GM23338 (cell line): ENCODE measurements at regions not wholly inside any gene's neighbourhood (a gene's known extent, or its start where the extent isn't known, plus 50 kb on each side); places are given as distances from the start of the nearest gene placed in this dataset.

Experiments used
- ATAC-seq: fragments of 200-7000 bp; cut with Tn5 transposase; 3 replicates; pipeline ENCODE4 v1.9.1; 2020
- DNase-seq: peaks from one replicate; pipeline ENCODE4 v3.0.0-alpha.2; 2015; ENCODE audit warnings: low spot score
- H2AFZ ChIP-seq: fragments of 200-600 bp; sonication (generic); 2 replicates; pipeline ENCODE4 v1.8.0; 2016; ENCODE audit warnings: antibody characterized with exemption, mild to moderate bottlenecking, moderate library complexity
- H3F3A ChIP-seq: fragments of 200-600 bp; sonication (generic); replicated peaks from 2 replicates; pipeline ENCODE4 v1.8.0; 2017; ENCODE audit warnings: antibody characterized with exemption, mixed run types, low read depth
- H3K27ac ChIP-seq: fragments of 200-600 bp; sonication (generic); 2 replicates; pipeline ENCODE4 v1.6.1; 2016; ENCODE audit warnings: low read depth
- H3K27me3 ChIP-seq: fragments of 200-600 bp; sonication (generic); 2 replicates; pipeline ENCODE4 v1.8.0; 2016; ENCODE audit warnings: mild to moderate bottlenecking, mixed run types, moderate library complexity; ENCODE audit not compliant: insufficient read depth
- H3K36me3 ChIP-seq: fragments of 200-600 bp; sonication (generic); 2 replicates; pipeline ENCODE4 v1.8.0; 2016; ENCODE audit warnings: mild to moderate bottlenecking; ENCODE audit not compliant: insufficient read depth
- H3K4me1 ChIP-seq: fragments of 200-600 bp; sonication (generic); 2 replicates; pipeline ENCODE4 v1.8.0; 2016; ENCODE audit warnings: mild to moderate bottlenecking, moderate library complexity; ENCODE audit not compliant: insufficient read depth
- H3K4me2 ChIP-seq: fragments of 200-600 bp; sonication (generic); 2 replicates; pipeline ENCODE4 v1.7.1; 2017; ENCODE audit warnings: mixed run types
- H3K4me3 ChIP-seq: fragments of 200-600 bp; sonication (generic); 2 replicates; pipeline ENCODE4 v1.6.1; 2016; ENCODE audit warnings: mixed run types
- H3K79me2 ChIP-seq: fragments of 200-600 bp; sonication (generic); replicated peaks from 2 replicates; pipeline ENCODE4 v1.8.0; 2017; ENCODE audit warnings: mild to moderate bottlenecking; ENCODE audit not compliant: insufficient read depth
- H3K9me2 ChIP-seq: fragments of 200-600 bp; sonication (generic); 2 replicates; pipeline ENCODE4 v1.8.0; 2017; ENCODE audit not compliant: insufficient read depth
- H4K20me1 ChIP-seq: fragments of 200-600 bp; sonication (generic); replicated peaks from 2 replicates; pipeline ENCODE4 v1.8.0; 2017; ENCODE audit warnings: mild to moderate bottlenecking; ENCODE audit not compliant: insufficient read depth
- H3K27ac Mint-ChIP-seq: 2 replicates; pipeline ENCODE4 v1.8.0; 2020; ENCODE audit warnings: inconsistent platforms, mild to moderate bottlenecking, moderate library complexity, mixed read lengths
- H3K27me3 Mint-ChIP-seq: 3 replicates; pipeline ENCODE4 v1.8.0; 2022; ENCODE audit warnings: low read depth, mild to moderate bottlenecking, moderate library complexity, mixed read lengths, inconsistent platforms; ENCODE audit not compliant: insufficient read depth, poor library complexity
- H3K36me3 Mint-ChIP-seq: 3 replicates; pipeline ENCODE4 v1.8.0; 2021; ENCODE audit warnings: low read depth, mild to moderate bottlenecking, inconsistent platforms, moderate library complexity, mixed read lengths
- H3K4me1 Mint-ChIP-seq: 3 replicates; pipeline ENCODE4 v1.8.0; 2020; ENCODE audit warnings: mild to moderate bottlenecking, inconsistent platforms, mixed read lengths
- H3K4me3 Mint-ChIP-seq: 3 replicates; pipeline ENCODE4 v1.8.0; 2021; ENCODE audit warnings: moderate library complexity, mild to moderate bottlenecking, inconsistent platforms, mixed read lengths
- H3K9me3 Mint-ChIP-seq: 3 replicates; pipeline ENCODE4 v1.8.0; 2020; ENCODE audit warnings: moderate library complexity, mild to moderate bottlenecking, inconsistent platforms, mixed read lengths
- CREB1 ChIP-seq: fragments of 250-450 bp; sonication (Bioruptor Pico); IDR thresholded peaks from 2 replicates; pipeline ENCODE4 v1.5.0; 2020; ENCODE audit warnings: low read depth, mild to moderate bottlenecking, moderate library complexity
- CTCF ChIP-seq, 2 experiments: fragments of 200-600 bp in 1 of 2; sonication (generic) in 1 of 2; conservative IDR thresholded peaks; 2 replicates each; pipeline versions ENCODE4 v1.5.1 to v1.6.1; 2016 to 2017; ENCODE audit warnings: antibody characterized with exemption in 2 of 2, low read depth in 2 of 2, mild to moderate bottlenecking in 2 of 2, moderate library complexity in 1 of 2
- EZH2phosphoT487 ChIP-seq: fragments of 200-600 bp; sonication (generic); IDR thresholded peaks from one replicate; pipeline ENCODE4 v1.8.1; 2018; ENCODE audit warnings: antibody characterized with exemption; ENCODE audit not compliant: unreplicated experiment
- NANOG ChIP-seq: IDR thresholded peaks from 2 replicates; pipeline ENCODE4 v1.6.1; 2016; ENCODE audit warnings: antibody characterized with exemption, borderline replicate concordance
- POLR2AphosphoS5 ChIP-seq: IDR thresholded peaks from 2 replicates; pipeline ENCODE4 v1.6.1; 2016; ENCODE audit warnings: antibody characterized with exemption, low read depth
- ZNF114 ChIP-seq: fragments of 250-450 bp; sonication (Bioruptor Pico); IDR thresholded peaks from 2 replicates; pipeline ENCODE4 v1.5.0; 2020; ENCODE audit warnings: mild to moderate bottlenecking, moderate library complexity
- ZNF331 ChIP-seq: fragments of 250-450 bp; sonication (Bioruptor Pico); IDR thresholded peaks from 2 replicates; pipeline ENCODE4 v1.5.0; 2020; ENCODE audit warnings: low read depth, mild to moderate bottlenecking, moderate library complexity
- ZNF462 ChIP-seq: fragments of 250-450 bp; sonication (Bioruptor Pico); IDR thresholded peaks from 2 replicates; pipeline ENCODE4 v1.5.0; 2020; ENCODE audit warnings: mild to moderate bottlenecking, moderate library complexity

- no peak for TF ChIP-seq CREB1 (CRISPR knock-in tag)
- TF ChIP-seq POLR2AphosphoS5 = no peak
- TF ChIP-seq EZH2phosphoT487 = no peak
- TF ChIP-seq ZNF462 = no peak
Measured at GRCh38 chrY:12285608-12286007, 415.4 kb upstream of the USP9Y start (continued).

- Histone ChIP-seq H3K27me3 (no peaks in the 10 kb centered on the region), H3K36me3 (no peaks in the 10 kb centered on the region), H3K79me2 (no peaks in the 10 kb centered on the region), H3K27ac (no peak overlapping the region), H3F3A (no peaks in the 10 kb centered on the region), H3K9me2 (no peaks in the 10 kb centered on the region), H2AFZ (no peak overlapping the region), H3K4me3 (no peak overlapping the region), H3K4me2 (no peak overlapping the region), H3K4me1 (no peaks in the 10 kb centered on the region), H4K20me1 (no peaks in the 10 kb centered on the region)
- Mint-ChIP-seq H3K4me1 (no peaks in the 10 kb centered on the region), H3K27ac (no peak overlapping the region), H3K27me3 (peaks cover 1% of the 10 kb centered on the region), H3K9me3 (peaks cover 78% of the 10 kb centered on the region), H3K36me3 (peaks cover 27% of the 10 kb centered on the region), H3K4me3 (no peak overlapping the region)
- DNase-seq (no peak), ATAC-seq (no peak)
- no peak for TF ChIP-seq EZH2phosphoT487
- TF ChIP-seq ZNF462 = no peak
- TF ChIP-seq ZNF114 (CRISPR knock-in tag) = no peak
- TF ChIP-seq ZNF331 (CRISPR knock-in tag) = no peak
- TF ChIP-seq POLR2AphosphoS5 = no peak
- TF ChIP-seq NANOG = no peak
- TF ChIP-seq CTCF (conservative IDR thresholded peaks at IDR 0.05; ENCODE audit: low read depth in 2 of 2) = no peak
Measured at GRCh38 chrY:12288919-12289318, 412.1 kb upstream of the USP9Y start.
